Kidney (tissue), 13 donors: ENCODE measurements at regions not wholly inside any gene's neighbourhood (a gene's known extent, or its start where the extent isn't known, plus 50 kb on each side); places are given as distances from the start of the nearest gene placed in this dataset.

ENCODE experiments used
- DNase-seq, 5 donors: peaks; one replicate each; pipeline ENCODE4 v3.0.0-alpha.2; 2013 to 2020
- FAIRE-seq: peaks from 2 replicates; lab custom pipeline; 2012; peaks lifted over from hg19 to GRCh38; lab: Jason Lieb, UNC
- H3K27ac ChIP-seq, 2 donors: one replicate each; pipeline ENCODE4 v1.7.0; 2013; ENCODE audit warnings: low read depth in 2 of 2, low read length in 2 of 2, inconsistent platforms in 1 of 2
- H3K27me3 ChIP-seq: one replicate; pipeline ENCODE4 v1.7.1; 2013; ENCODE audit warnings: low read length, inconsistent platforms; ENCODE audit not compliant: control insufficient read depth, insufficient read depth
- H3K36me3 ChIP-seq, 3 donors: one replicate each; pipeline versions ENCODE4 v1.7.0 to v1.7.1; 2013; ENCODE audit warnings: low read length in 3 of 3, control low read depth in 1 of 3, inconsistent platforms in 1 of 3; ENCODE audit not compliant: insufficient read depth in 3 of 3, control insufficient read depth in 2 of 3
- H3K4me1 ChIP-seq, 3 donors: one replicate each; pipeline versions ENCODE4 v1.7.0 to v1.7.1; 2013; ENCODE audit warnings: low read length in 3 of 3, inconsistent platforms in 1 of 3, low read depth in 1 of 3; ENCODE audit not compliant: control insufficient read depth in 2 of 3, insufficient read depth in 2 of 3
- H3K4me3 ChIP-seq, 3 donors: one replicate each; pipeline versions ENCODE4 v1.7.0 to v1.8.1; 2013; ENCODE audit warnings: low read length in 3 of 3, control low read depth in 1 of 3, inconsistent platforms in 1 of 3
- H3K9ac ChIP-seq, 3 donors: one replicate each; pipeline versions ENCODE4 v1.7.0 to v1.7.1; 2013; ENCODE audit warnings: low read length in 3 of 3, control low read depth in 1 of 3, inconsistent platforms in 1 of 3
- H3K9me3 ChIP-seq, 3 donors: one replicate each; pipeline versions ENCODE4 v1.7.0 to v1.7.1; 2013; ENCODE audit warnings: low read length in 3 of 3, control low read depth in 1 of 3, inconsistent platforms in 1 of 3; ENCODE audit not compliant: control insufficient read depth in 2 of 3, insufficient read depth in 1 of 3
- intact Hi-C: fragments of 100-400 bp; cut with DNase I; formaldehyde crosslinking; loops from one replicate; pipeline ENCODE4 v1.11.1; 2022
- TF ChIP-seq, protein P1 (sequence below): IDR thresholded peaks from 3 replicates; pipeline ENCODE4 v1.5.1; 2012; ENCODE audit warnings: mild to moderate bottlenecking, moderate library complexity, borderline replicate concordance; ENCODE audit not compliant: insufficient read depth; ENCODE audit errors: extremely low read depth
- donor health status: control.
- donor health status: control.
- donor health status: control.
- donor health status: control.
- donor health status: control.
- donor health status: DM: yes; HTN: yes; CAD: no.
- donor health status: Normal renal cell carcinoma (clear cell type).

DNA sequence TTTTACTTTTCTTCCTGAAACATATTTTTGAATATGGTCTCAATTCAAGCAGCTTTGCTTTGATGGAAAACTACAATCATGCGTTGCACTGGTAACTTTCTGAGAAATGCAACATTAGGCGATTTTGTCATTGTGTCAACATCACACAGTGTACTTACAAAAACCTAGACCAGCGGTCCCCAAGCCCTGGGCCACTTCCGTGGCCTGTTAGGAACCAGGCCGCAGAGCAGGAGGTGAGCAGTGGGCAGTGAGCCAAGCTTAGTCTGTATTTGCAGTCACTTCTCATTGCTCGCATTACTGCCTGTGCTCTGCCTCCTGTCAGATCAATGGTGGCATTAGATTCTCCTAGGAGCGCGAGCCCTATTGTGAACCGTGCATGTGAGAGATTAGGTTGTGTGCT, 163.7 kb upstream of the NOVA1 start:
- no peak overlapping the region for H3K9ac ChIP-seq
- H3K36me3 ChIP-seq: no peaks in the 10 kb centered on the region
- H3K4me3 ChIP-seq: no peak overlapping the region
- H3K27ac ChIP-seq: no peak overlapping the region
- DNase-seq: no peak
- no peak for FAIRE-seq
- intact Hi-C loops: no loop called here
- TF ChIP-seq, protein P1, sequence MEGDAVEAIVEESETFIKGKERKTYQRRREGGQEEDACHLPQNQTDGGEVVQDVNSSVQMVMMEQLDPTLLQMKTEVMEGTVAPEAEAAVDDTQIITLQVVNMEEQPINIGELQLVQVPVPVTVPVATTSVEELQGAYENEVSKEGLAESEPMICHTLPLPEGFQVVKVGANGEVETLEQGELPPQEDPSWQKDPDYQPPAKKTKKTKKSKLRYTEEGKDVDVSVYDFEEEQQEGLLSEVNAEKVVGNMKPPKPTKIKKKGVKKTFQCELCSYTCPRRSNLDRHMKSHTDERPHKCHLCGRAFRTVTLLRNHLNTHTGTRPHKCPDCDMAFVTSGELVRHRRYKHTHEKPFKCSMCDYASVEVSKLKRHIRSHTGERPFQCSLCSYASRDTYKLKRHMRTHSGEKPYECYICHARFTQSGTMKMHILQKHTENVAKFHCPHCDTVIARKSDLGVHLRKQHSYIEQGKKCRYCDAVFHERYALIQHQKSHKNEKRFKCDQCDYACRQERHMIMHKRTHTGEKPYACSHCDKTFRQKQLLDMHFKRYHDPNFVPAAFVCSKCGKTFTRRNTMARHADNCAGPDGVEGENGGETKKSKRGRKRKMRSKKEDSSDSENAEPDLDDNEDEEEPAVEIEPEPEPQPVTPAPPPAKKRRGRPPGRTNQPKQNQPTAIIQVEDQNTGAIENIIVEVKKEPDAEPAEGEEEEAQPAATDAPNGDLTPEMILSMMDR: no peak
- no peaks in the 10 kb centered on the region for H3K4me1 ChIP-seq
- H3K9me3 ChIP-seq: no peaks in the 10 kb centered on the region
- no peaks in the 10 kb centered on the region for H3K27me3 ChIP-seq

DNA sequence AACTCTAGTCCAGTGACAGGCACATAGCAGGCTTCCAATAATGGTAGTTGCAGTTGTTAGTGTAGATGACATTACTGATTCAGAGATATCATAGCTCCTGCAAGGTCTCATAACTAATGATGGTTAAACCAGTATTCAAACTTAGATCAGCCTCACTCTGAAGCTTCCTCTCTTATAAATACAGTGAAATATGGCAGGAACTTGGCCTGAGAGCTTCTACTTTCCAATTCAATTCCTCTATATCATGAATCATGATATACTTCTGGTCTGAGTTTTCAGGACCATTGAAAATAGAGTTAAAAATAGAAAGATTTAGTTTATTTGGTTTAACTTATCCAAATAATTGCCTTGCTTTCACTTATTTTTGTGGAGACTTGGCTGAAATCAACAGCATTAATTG, 167.5 kb upstream of the NOVA1 start:
- Histone ChIP-seq H3K4me3 (no peak overlapping the region), H3K27ac (no peak overlapping the region), H3K27me3 (no peaks in the 10 kb centered on the region), H3K4me1 (no peaks in the 10 kb centered on the region), H3K9ac (no peak overlapping the region), H3K36me3 (no peaks in the 10 kb centered on the region), H3K9me3 (no peaks in the 10 kb centered on the region)
- FAIRE-seq (no peak), DNase-seq (no peak)
- TF ChIP-seq, protein P1: no peak
- intact Hi-C loops: no loop called here

DNA sequence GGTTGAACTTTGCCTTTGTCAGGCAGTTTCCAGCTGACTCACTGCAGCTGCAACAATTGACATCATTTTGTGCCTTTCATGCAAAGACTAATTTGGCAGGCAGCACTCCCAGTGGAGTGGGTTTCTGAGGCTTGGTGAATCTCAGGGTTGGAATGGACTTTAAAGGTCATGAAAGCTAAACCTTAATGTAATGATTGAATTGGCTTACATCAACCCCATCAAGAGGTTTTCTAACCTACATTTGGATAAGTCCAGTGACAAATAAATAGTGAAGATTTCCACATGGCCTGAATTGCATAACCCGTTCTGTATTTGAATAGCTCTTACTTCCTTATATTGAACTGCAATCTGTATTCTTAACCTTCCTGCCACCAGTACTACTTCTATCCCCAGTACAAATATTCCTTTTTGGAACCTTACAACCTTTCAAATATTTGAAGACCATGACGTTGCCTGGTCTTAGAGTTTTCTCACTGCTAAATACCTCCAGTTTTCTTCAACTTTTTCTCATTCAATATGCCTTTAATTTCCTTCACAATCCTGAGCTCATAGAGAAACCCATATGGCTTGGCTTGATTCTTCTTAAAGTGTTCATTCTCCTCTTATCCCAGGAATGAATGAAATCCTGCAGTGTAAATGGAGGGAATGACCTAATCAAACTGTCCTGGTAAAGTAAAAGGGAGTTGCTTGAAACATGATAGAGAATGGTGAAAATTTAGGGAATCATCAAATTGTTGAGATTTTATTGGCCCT, 168.1 kb upstream of the NOVA1 start:
- Histone ChIP-seq H3K36me3 (no peaks in the 10 kb centered on the region), H3K4me3 (no peak overlapping the region), H3K9me3 (no peaks in the 10 kb centered on the region), H3K4me1 (no peaks in the 10 kb centered on the region), H3K27me3 (no peaks in the 10 kb centered on the region), H3K9ac (no peak overlapping the region), H3K27ac (no peak overlapping the region)
- TF ChIP-seq, protein P1: no peak
- DNase-seq (peak in 2 of 5 donors; percentile 10 to 44), FAIRE-seq (no peak)
- intact Hi-C loops: no loop called here
